ENCODE measurements at regions not wholly inside any gene's neighbourhood (a gene's known extent, or its start where the extent isn't known, plus 50 kb on each side); places are given as distances from the start of the nearest gene placed in this dataset.
"Not testable (repeated sequence)": the region's sequence is repeated elsewhere in the genome, so short reads cannot be mapped to it uniquely, and the experiment has no call there.

DNA sequence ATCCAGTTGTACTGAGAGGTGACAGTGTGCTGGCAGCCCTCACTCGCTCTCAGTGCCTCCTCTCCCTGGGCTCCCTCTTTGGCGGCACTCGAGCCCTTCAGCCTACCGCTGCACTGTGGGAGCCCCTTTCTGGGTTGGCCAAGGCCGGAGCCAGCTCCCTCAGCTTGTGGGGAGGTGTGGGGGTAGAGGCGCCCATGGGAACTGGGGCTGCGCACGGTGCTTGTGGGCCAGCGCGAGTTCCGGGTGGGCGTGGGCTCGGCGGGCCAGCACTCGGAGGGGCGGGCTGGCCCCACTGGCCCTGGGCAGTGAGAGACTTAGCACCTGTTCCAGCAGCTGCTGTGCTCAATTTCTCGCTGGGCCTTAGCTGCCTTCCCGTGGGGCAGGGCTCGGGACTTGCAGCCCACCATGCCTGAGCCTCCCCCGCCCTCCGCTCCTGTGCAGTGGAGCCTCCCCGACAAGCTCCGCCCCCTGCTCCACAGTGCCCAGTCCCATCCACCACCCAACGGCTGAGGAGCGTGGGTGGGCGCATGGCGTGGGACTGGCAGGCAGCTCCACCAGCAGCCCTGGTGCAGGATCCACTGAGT lies 342.2 kb upstream of the ZNF608 start:
- peaks cover 0 to 22% (median 8%) of the 10 kb centered on the region in 11 donors for H3K9me3 Mint-ChIP-seq
- no peaks in the 10 kb centered on the region for H3K4me1 ChIP-seq (ENCODE audit: control insufficient read depth in 2 of 2, insufficient read depth in 2 of 2, low read length in 2 of 2)
- DNase-seq = no peak
- ATAC-seq = no peak
- no peaks in the 10 kb centered on the region for H3K36me3 ChIP-seq (ENCODE audit: control insufficient read depth in 2 of 3, insufficient read depth in 3 of 3, low read length in 3 of 3)
- H3K36me3 Mint-ChIP-seq = peaks cover 0 to 3% (median 0%) of the 10 kb centered on the region in 5 donors
- H3K27ac ChIP-seq (ENCODE audit: low read depth, low read length) = no peak overlapping the region
- H3K4me3 ChIP-seq (ENCODE audit: low read length) = no peak overlapping the region
- no peaks in the 10 kb centered on the region for H3K27me3 ChIP-seq (ENCODE audit: control insufficient read depth in 2 of 2, insufficient read depth in 2 of 2, low read length in 2 of 2)
- no peaks in the 10 kb centered on the region for H3K27me3 Mint-ChIP-seq
- peaks cover 0 to 1% (median 0%) of the 10 kb centered on the region in 7 donors for H3K4me1 Mint-ChIP-seq
- H3K27ac Mint-ChIP-seq = no peak overlapping the region
- ChIA-PET CTCF (no interaction called here), POLR2A (no interaction called here)
- H3K9me3 ChIP-seq (ENCODE audit: control insufficient read depth in 2 of 3, low read length in 3 of 3) = no peaks in the 10 kb centered on the region
- no peak overlapping the region for H3K4me3 Mint-ChIP-seq
- intact Hi-C loops (cut with micrococcal nuclease) = no loop called here

GRCh38 chr5:125092138-125092537 lies 345.7 kb upstream of the ZNF608 start:
- peaks cover 0 to 25% (median 9%) of the 10 kb centered on the region in 11 donors for H3K9me3 Mint-ChIP-seq
- H3K4me1 Mint-ChIP-seq; H3K27me3 ChIP-seq (ENCODE audit: control insufficient read depth in 2 of 2, insufficient read depth in 2 of 2, low read length in 2 of 2); H3K4me3 ChIP-seq (ENCODE audit: low read length); H3K9me3 ChIP-seq (ENCODE audit: control insufficient read depth in 2 of 3, low read length in 3 of 3); H3K36me3 Mint-ChIP-seq; intact Hi-C loops (cut with micrococcal nuclease); H3K36me3 ChIP-seq (ENCODE audit: control insufficient read depth in 2 of 3, insufficient read depth in 3 of 3, low read length in 3 of 3); H3K27ac Mint-ChIP-seq; H3K27ac ChIP-seq (ENCODE audit: low read depth, low read length); H3K4me3 Mint-ChIP-seq; H3K27me3 Mint-ChIP-seq; POLR2A ChIA-PET; CTCF ChIA-PET; ATAC-seq; H3K4me1 ChIP-seq (ENCODE audit: control insufficient read depth in 2 of 2, insufficient read depth in 2 of 2, low read length in 2 of 2); DNase-seq: not testable (repeated sequence)

DNA sequence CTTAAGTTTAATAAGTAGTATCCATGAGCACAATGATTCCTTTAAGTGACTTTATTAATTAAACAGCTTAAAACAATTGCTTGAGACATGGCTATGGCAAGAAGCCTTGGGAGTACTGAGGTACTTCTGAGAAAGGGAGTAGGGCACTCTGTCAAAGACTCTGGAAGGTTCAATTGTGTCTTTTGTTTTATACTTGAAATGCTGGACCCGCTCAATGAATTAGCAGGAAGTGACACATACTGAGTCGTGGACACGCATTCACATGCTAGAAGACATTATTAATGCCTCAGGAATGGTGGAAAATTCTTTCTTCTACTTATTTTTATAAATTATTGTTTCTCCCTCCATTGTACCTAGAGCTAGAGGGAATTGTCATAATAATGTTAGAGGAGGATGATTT lies 347.3 kb upstream of the ZNF608 start:
- no peaks in the 10 kb centered on the region for H3K27me3 ChIP-seq (ENCODE audit: control insufficient read depth in 2 of 2, insufficient read depth in 2 of 2, low read length in 2 of 2)
- ChIA-PET CTCF (no interaction called here), POLR2A (no interaction called here)
- ATAC-seq (no peak), DNase-seq (no peak)
- H3K9me3 ChIP-seq (ENCODE audit: control insufficient read depth in 2 of 3, low read length in 3 of 3) = no peaks in the 10 kb centered on the region
- peaks cover 0 to 22% (median 9%) of the 10 kb centered on the region in 11 donors for H3K9me3 Mint-ChIP-seq
- H3K27ac Mint-ChIP-seq = no peak overlapping the region
- H3K4me1 ChIP-seq (ENCODE audit: control insufficient read depth in 2 of 2, insufficient read depth in 2 of 2, low read length in 2 of 2) = no peaks in the 10 kb centered on the region
- intact Hi-C loops (cut with micrococcal nuclease) = no loop called here
- peaks cover 0 to 3% (median 0%) of the 10 kb centered on the region in 5 donors for H3K36me3 Mint-ChIP-seq
- H3K27me3 Mint-ChIP-seq = no peaks in the 10 kb centered on the region
- H3K27ac ChIP-seq (ENCODE audit: low read depth, low read length) = no peak overlapping the region
- H3K36me3 ChIP-seq (ENCODE audit: control insufficient read depth in 2 of 3, insufficient read depth in 3 of 3, low read length in 3 of 3) = no peaks in the 10 kb centered on the region
- H3K4me1 Mint-ChIP-seq = no peaks in the 10 kb centered on the region
- H3K4me3 Mint-ChIP-seq = no peak overlapping the region
- H3K4me3 ChIP-seq (ENCODE audit: low read length) = no peak overlapping the region

DNA sequence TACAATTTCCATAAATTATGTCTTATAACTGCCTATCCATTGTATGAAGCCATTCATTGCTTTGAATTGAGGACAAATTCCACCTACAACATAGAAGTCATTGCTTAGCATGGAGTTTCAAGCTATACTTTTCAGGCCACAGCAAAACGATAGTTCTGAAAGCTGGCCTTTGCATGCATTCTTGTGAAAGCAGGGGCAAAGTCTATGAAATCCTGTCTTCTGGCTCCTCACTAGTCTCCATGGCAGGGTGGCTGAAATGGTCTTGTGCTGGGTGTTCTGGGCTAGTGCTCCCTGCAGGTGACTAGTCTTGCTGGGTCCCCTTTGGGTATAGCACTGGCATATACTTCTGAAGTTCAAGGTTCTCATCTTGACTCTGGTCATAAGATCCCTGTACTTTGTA lies 353.9 kb upstream of the ZNF608 start:
- ATAC-seq = no peak

DNA sequence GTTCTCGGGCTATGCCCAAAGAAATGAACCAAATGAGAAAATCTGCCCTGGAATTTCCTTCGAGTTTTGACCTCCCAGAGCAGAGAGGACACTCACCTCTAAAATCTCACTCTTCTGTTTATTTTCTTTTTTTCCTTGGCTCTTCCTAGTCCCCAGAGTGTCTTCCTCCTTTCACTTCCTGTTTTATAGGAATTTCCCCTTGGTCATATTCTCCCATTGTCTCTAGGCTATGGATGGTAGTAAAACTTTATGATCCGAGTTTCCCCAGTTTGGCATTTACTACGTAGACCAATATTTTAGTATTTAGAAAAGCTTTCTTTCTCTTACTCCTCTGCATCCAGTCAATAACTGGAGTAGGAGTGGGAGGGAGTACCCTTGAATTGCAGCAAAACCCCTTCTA lies 354.5 kb upstream of the ZNF608 start:
- H3K27ac Mint-ChIP-seq = no peak overlapping the region
- no peak overlapping the region for H3K4me3 Mint-ChIP-seq
- intact Hi-C loops (cut with micrococcal nuclease) = no loop called here
- H3K27me3 Mint-ChIP-seq = no peaks in the 10 kb centered on the region
- H3K27ac ChIP-seq (ENCODE audit: low read depth, low read length) = no peak overlapping the region
- peaks cover 0 to 6% (median 0%) of the 10 kb centered on the region in 11 donors for H3K9me3 Mint-ChIP-seq
- CTCF ChIA-PET = no interaction called here
- no peak overlapping the region for H3K4me3 ChIP-seq (ENCODE audit: low read length)
- H3K27me3 ChIP-seq (ENCODE audit: control insufficient read depth in 2 of 2, insufficient read depth in 2 of 2, low read length in 2 of 2) = no peaks in the 10 kb centered on the region
- no peaks in the 10 kb centered on the region for H3K36me3 ChIP-seq (ENCODE audit: control insufficient read depth in 2 of 3, insufficient read depth in 3 of 3, low read length in 3 of 3)
- no peaks in the 10 kb centered on the region for H3K9me3 ChIP-seq (ENCODE audit: control insufficient read depth in 2 of 3, low read length in 3 of 3)
- H3K4me1 ChIP-seq (ENCODE audit: control insufficient read depth in 2 of 2, insufficient read depth in 2 of 2, low read length in 2 of 2) = no peaks in the 10 kb centered on the region
- H3K36me3 Mint-ChIP-seq = no peaks in the 10 kb centered on the region
- DNase-seq (no peak), ATAC-seq (no peak)
- POLR2A ChIA-PET = no interaction called here
- no peaks in the 10 kb centered on the region for H3K4me1 Mint-ChIP-seq

More for the DNA sequence above, 353.9 kb upstream of the ZNF608 start:
- Mint-ChIP-seq H3K4me1 (no peaks in the 10 kb centered on the region), H3K27ac (no peak overlapping the region), H3K27me3 (no peaks in the 10 kb centered on the region), H3K4me3 (no peak overlapping the region), H3K9me3 (peaks cover 0 to 6% (median 0%) of the 10 kb centered on the region in 11 donors), H3K36me3 (no peaks in the 10 kb centered on the region)
- no peaks in the 10 kb centered on the region for H3K9me3 ChIP-seq (ENCODE audit: control insufficient read depth in 2 of 3, low read length in 3 of 3)
- intact Hi-C loops (cut with micrococcal nuclease) = no loop called here
- no peaks in the 10 kb centered on the region for H3K36me3 ChIP-seq (ENCODE audit: control insufficient read depth in 2 of 3, insufficient read depth in 3 of 3, low read length in 3 of 3)
- ChIA-PET POLR2A (no interaction called here), CTCF (no interaction called here)
- no peaks in the 10 kb centered on the region for H3K27me3 ChIP-seq (ENCODE audit: control insufficient read depth in 2 of 2, insufficient read depth in 2 of 2, low read length in 2 of 2)
- H3K4me3 ChIP-seq (ENCODE audit: low read length) = no peak overlapping the region
- H3K4me1 ChIP-seq (ENCODE audit: control insufficient read depth in 2 of 2, insufficient read depth in 2 of 2, low read length in 2 of 2) = no peaks in the 10 kb centered on the region
- H3K27ac ChIP-seq (ENCODE audit: low read depth, low read length) = no peak overlapping the region
- DNase-seq = no peak

- no peaks in the 10 kb centered on the region for H3K9me3 ChIP-seq (ENCODE audit: control insufficient read depth in 2 of 3, low read length in 3 of 3)
- intact Hi-C loops (cut with micrococcal nuclease) = no loop called here
- Mint-ChIP-seq H3K4me1 (no peaks in the 10 kb centered on the region), H3K27ac (no peak overlapping the region), H3K27me3 (no peaks in the 10 kb centered on the region), H3K4me3 (no peak overlapping the region), H3K9me3 (peaks cover 0 to 6% (median 0%) of the 10 kb centered on the region in 11 donors), H3K36me3 (no peaks in the 10 kb centered on the region)
- DNase-seq (no peak), ATAC-seq (no peak)
- no peaks in the 10 kb centered on the region for H3K27me3 ChIP-seq (ENCODE audit: control insufficient read depth in 2 of 2, insufficient read depth in 2 of 2, low read length in 2 of 2)
- H3K4me1 ChIP-seq (ENCODE audit: control insufficient read depth in 2 of 2, insufficient read depth in 2 of 2, low read length in 2 of 2) = no peaks in the 10 kb centered on the region
- no peaks in the 10 kb centered on the region for H3K36me3 ChIP-seq (ENCODE audit: control insufficient read depth in 2 of 3, insufficient read depth in 3 of 3, low read length in 3 of 3)
- H3K27ac ChIP-seq (ENCODE audit: low read depth, low read length) = no peak overlapping the region
- POLR2A ChIA-PET = no interaction called here
- no peak overlapping the region for H3K4me3 ChIP-seq (ENCODE audit: low read length)
- CTCF ChIA-PET = no interaction called here
Measured at GRCh38 chr5:125103459-125103858, 357.0 kb upstream of the ZNF608 start.

- DNase-seq (no peak), ATAC-seq (no peak)
- no peak overlapping the region for H3K27ac ChIP-seq (ENCODE audit: low read depth, low read length)
- Mint-ChIP-seq H3K36me3 (no peaks in the 10 kb centered on the region), H3K27ac (no peak overlapping the region), H3K4me3 (no peak overlapping the region), H3K4me1 (no peaks in the 10 kb centered on the region), H3K9me3 (peaks cover 2 to 10% (median 4%) of the 10 kb centered on the region in 11 donors), H3K27me3 (no peaks in the 10 kb centered on the region)
- no peaks in the 10 kb centered on the region for H3K4me1 ChIP-seq (ENCODE audit: control insufficient read depth in 2 of 2, insufficient read depth in 2 of 2, low read length in 2 of 2)
- H3K4me3 ChIP-seq (ENCODE audit: low read length) = no peak overlapping the region
- intact Hi-C loops (cut with micrococcal nuclease) = no loop called here
- CTCF ChIA-PET = no interaction called here
- no peaks in the 10 kb centered on the region for H3K9me3 ChIP-seq (ENCODE audit: control insufficient read depth in 2 of 3, low read length in 3 of 3)
- POLR2A ChIA-PET = no interaction called here
- no peaks in the 10 kb centered on the region for H3K36me3 ChIP-seq (ENCODE audit: control insufficient read depth in 2 of 3, insufficient read depth in 3 of 3, low read length in 3 of 3)
- H3K27me3 ChIP-seq (ENCODE audit: control insufficient read depth in 2 of 2, insufficient read depth in 2 of 2, low read length in 2 of 2) = no peaks in the 10 kb centered on the region
Measured at GRCh38 chr5:125106271-125106670, 359.8 kb upstream of the ZNF608 start.

Data from naive thymus-derived CD4-positive, alpha-beta T cell (primary cell).